MCF 10A (cell line): ENCODE measurements at regions not wholly inside any gene's neighbourhood (a gene's known extent, or its start where the extent isn't known, plus 50 kb on each side); places are given as distances from the start of the nearest gene placed in this dataset.

Experiments
- BruUV-seq: library from RNA; stranded (reverse); fragments of 400-500 nt; replicated peaks from 2 replicates; lab custom pipeline; 2021; lab: Mats Ljungman, UMichigan
- CTCF ChIA-PET: fragments of 300-600 bp; sonication (Branson Sonifier 250); formaldehyde crosslinking; extraction: SDS; loops from one replicate; lab custom pipeline; 2021; ENCODE audit warnings: antibody characterized with exemption, inconsistent platforms; lab: Yijun Ruan, JAX
- POLR2A ChIA-PET: fragments of 300-600, 350-650 bp; sonication (Branson Sonifier 250); formaldehyde crosslinking; extraction: SDS; loops from one replicate; lab custom pipeline; 2020; ENCODE audit warnings: antibody characterized with exemption, inconsistent platforms; lab: Yijun Ruan, JAX
- DNase-seq: peaks from one replicate; pipeline ENCODE4 v3.0.0-alpha.2; 2018; ENCODE audit not compliant: unreplicated experiment
- H3K27ac Mint-ChIP-seq: one replicate; pipeline ENCODE4 v1.8.0; 2022; ENCODE audit warnings: mild to moderate bottlenecking, low read depth, mixed read lengths; ENCODE audit not compliant: unreplicated experiment
- H3K27me3 Mint-ChIP-seq: one replicate; pipeline ENCODE4 v1.8.0; 2022; ENCODE audit warnings: mixed read lengths; ENCODE audit not compliant: insufficient read depth, unreplicated experiment
- H3K36me3 Mint-ChIP-seq: one replicate; pipeline ENCODE4 v1.8.0; 2022; ENCODE audit warnings: mild to moderate bottlenecking, moderate library complexity, mixed read lengths; ENCODE audit not compliant: insufficient read depth, unreplicated experiment
- H3K4me1 Mint-ChIP-seq: one replicate; pipeline ENCODE4 v1.8.0; 2022; ENCODE audit warnings: mixed read lengths; ENCODE audit not compliant: insufficient read depth, unreplicated experiment
- H3K4me3 Mint-ChIP-seq: one replicate; pipeline ENCODE4 v1.8.0; 2022; ENCODE audit warnings: mild to moderate bottlenecking, moderate library complexity, mixed read lengths; ENCODE audit not compliant: unreplicated experiment
- H3K9me3 Mint-ChIP-seq: one replicate; pipeline ENCODE4 v1.8.0; 2022; ENCODE audit warnings: mixed read lengths; ENCODE audit not compliant: unreplicated experiment
- intact Hi-C: fragments of 100-400 bp; cut with micrococcal nuclease; formaldehyde crosslinking; loops from 2 replicates; pipeline ENCODE4 v1.14.1; 2022
- TF ChIP-seq, protein P1 (sequence below): fragments of 200-600 bp; IDR thresholded peaks from one replicate; pipeline ENCODE4 v1.8.0; 2022; ENCODE audit warnings: antibody characterized with exemption, mild to moderate bottlenecking; ENCODE audit not compliant: unreplicated experiment

DNA sequence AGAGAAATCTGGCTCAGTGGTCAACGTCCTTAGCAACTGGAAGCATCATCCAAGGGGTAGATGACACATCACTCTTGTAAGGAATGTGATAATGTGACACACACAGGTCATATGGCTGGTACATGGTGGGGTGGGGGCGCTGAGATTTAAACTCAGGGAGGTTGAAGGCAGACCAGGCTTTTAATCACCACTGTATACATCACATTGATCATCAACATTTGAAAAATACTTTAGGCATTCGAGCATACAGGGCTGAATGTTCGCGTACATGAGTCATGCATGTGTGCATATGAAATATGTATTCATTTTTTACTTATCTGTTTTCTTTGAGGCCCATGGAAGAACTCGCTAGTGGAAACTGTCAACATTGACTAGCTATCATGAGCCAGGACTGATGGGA lies 976.4 kb downstream of the VRK1 start:
- intact Hi-C loops: no loop called here
- BruUV-seq: no TSS peak
- H3K36me3 Mint-ChIP-seq: no peaks in the 10 kb centered on the region
- TF ChIP-seq, protein P1, sequence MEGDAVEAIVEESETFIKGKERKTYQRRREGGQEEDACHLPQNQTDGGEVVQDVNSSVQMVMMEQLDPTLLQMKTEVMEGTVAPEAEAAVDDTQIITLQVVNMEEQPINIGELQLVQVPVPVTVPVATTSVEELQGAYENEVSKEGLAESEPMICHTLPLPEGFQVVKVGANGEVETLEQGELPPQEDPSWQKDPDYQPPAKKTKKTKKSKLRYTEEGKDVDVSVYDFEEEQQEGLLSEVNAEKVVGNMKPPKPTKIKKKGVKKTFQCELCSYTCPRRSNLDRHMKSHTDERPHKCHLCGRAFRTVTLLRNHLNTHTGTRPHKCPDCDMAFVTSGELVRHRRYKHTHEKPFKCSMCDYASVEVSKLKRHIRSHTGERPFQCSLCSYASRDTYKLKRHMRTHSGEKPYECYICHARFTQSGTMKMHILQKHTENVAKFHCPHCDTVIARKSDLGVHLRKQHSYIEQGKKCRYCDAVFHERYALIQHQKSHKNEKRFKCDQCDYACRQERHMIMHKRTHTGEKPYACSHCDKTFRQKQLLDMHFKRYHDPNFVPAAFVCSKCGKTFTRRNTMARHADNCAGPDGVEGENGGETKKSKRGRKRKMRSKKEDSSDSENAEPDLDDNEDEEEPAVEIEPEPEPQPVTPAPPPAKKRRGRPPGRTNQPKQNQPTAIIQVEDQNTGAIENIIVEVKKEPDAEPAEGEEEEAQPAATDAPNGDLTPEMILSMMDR: no peak
- ChIA-PET POLR2A (interaction anchor here (0.6 kb wide), 1 partner anchor 1833 kb away, joined by 3 read pairs; no protein-coding TSS in a partner anchor), CTCF (interaction anchor here (1.6 kb wide), 1 partner anchor 28 kb away, joined by 3 read pairs; no protein-coding TSS in a partner anchor)
- no peaks in the 10 kb centered on the region for H3K27me3 Mint-ChIP-seq
- no peak for DNase-seq
- no peaks in the 10 kb centered on the region for H3K9me3 Mint-ChIP-seq
- no peak overlapping the region for H3K4me3 Mint-ChIP-seq
- H3K27ac Mint-ChIP-seq: no peak overlapping the region
- H3K4me1 Mint-ChIP-seq: peaks cover 10% of the 10 kb centered on the region

DNA sequence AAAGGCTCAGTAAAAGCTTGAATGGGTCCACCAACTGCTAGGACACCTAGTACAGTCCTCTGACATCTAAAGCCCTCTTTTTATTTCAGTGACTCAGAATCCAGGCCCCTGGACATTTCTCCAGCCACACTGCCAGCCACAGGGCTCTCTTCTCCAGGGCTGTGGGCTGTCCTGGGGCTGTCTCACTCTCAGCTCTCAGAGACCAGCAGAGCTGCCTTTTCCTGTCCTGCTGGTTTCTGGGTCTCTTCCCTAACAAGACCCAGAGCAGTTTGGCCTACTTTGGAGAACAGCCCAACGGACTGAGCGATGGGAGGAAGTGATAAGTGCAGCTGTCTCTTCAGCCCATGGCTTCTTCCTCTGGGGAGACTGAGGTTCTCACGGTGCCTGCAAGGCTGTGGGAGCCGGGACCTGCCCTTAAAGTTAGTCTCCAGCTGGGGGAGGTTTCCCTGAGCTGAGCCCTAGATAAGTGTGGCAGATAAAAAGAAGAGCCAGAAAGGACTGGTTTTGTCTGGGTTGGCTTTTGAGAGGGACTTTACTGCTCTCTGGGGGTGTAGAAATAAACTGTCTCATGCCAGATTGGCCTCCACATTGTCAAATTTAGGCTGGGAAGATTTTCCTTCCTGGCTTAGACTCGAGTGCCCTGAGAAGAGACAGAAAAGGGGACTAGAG lies 979.8 kb downstream of the VRK1 start:
- TF ChIP-seq, protein P1: no peak
- Mint-ChIP-seq H3K4me3 (no peak overlapping the region), H3K36me3 (no peaks in the 10 kb centered on the region), H3K27ac (no peak overlapping the region), H3K27me3 (no peaks in the 10 kb centered on the region), H3K9me3 (no peaks in the 10 kb centered on the region), H3K4me1 (peaks cover 1% of the 10 kb centered on the region)
- ChIA-PET CTCF (interaction anchor here (0.6 kb wide), 1 partner anchor 47 kb away, joined by 3 read pairs; no protein-coding TSS in a partner anchor), POLR2A (no interaction called here)
- intact Hi-C loops: no loop called here
- no TSS peak for BruUV-seq
- no peak for DNase-seq

DNA sequence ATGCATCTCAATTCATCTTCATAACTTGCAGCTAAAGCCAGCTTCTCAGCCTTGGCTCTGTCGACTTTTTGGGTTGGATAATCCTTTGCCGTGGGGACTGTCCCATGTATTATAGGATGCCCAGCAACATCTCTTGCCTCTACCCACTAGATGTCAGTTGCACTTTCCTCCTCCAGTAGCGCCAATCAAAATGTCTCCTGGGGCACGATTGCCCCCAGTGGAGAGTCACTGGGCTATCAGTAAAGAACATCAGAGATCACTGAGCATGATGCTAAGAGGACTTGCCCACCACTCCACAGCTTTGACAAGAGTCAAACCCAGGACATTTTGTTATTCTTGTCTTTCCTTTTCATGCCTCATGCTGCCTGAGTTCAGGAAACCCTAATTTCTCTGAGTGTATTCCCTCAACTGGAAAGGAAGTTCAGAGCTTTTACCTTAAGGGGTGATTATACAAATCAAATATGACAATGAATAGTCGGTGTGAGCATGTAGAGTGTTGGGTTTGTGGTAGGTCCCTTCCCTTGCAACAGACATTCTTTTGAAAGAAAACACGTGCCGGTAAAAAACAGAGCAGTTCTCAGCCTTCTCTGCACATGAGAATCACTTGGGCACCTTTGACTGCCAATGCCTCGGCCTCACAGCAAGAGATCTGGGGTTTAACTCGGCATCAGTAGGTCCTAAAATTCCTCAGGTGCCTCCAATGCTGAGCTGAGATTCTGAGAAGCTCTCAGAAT lies 980.6 kb downstream of the VRK1 start:
- Mint-ChIP-seq H3K4me1 (no peaks in the 10 kb centered on the region), H3K9me3 (no peaks in the 10 kb centered on the region), H3K27ac (no peak overlapping the region), H3K27me3 (no peaks in the 10 kb centered on the region), H3K4me3 (no peak overlapping the region), H3K36me3 (no peaks in the 10 kb centered on the region)
- intact Hi-C loops: no loop called here
- BruUV-seq: no TSS peak
- ChIA-PET CTCF (no interaction called here), POLR2A (no interaction called here)
- DNase-seq: no peak
- TF ChIP-seq, protein P1: no peak

DNA sequence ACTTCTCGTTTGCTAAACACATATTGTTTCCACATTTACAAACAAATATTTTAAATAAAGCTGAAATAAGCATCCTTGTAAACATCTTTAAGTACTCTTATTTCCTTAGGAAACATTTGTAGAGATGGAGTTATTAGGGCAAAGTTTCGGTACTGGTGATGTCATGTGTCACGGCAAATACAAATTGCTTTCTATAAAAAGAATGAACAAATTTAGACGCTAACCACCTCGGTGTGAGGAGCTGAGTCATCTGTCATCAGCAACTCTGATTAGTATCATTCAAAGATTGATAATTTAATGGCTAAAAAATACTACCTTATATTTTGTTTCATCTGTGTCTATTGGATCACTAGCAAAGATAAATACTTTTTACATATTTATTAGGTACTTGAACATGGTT lies 982.0 kb downstream of the VRK1 start:
- Mint-ChIP-seq H3K4me3 (no peak overlapping the region), H3K4me1 (no peaks in the 10 kb centered on the region), H3K9me3 (no peaks in the 10 kb centered on the region), H3K36me3 (no peaks in the 10 kb centered on the region), H3K27me3 (no peaks in the 10 kb centered on the region), H3K27ac (no peak overlapping the region)
- POLR2A ChIA-PET: no interaction called here
- CTCF ChIA-PET: no interaction called here
- TF ChIP-seq, protein P1: no peak
- intact Hi-C loops: no loop called here
- BruUV-seq: no TSS peak
- no peak for DNase-seq
